ENCODE measurements at regions not wholly inside any gene's neighbourhood (a gene's known extent, or its start where the extent isn't known, plus 50 kb on each side); places are given as distances from the start of the nearest gene placed in this dataset.

- CTCF ChIA-PET = no interaction called here
Observed at GRCh38 chr14:66341239-66341638, 144.9 kb upstream of the CCDC196 start.

More at GRCh38 chr14:66341239-66341638, 144.9 kb upstream of the CCDC196 start:
- POLR2A ChIA-PET = no interaction called here
- Histone ChIP-seq H3K9me3 (no peaks in the 10 kb centered on the region), H3K27ac (ENCODE audit: low read depth in 2 of 2, low read length in 1 of 2) (no peak overlapping the region), H4K20me1 (ENCODE audit: insufficient read depth) (no peaks in the 10 kb centered on the region), H3K4me3 (ENCODE audit: low read depth in 2 of 2, low read length in 1 of 2) (no peak overlapping the region), H3K9me2 (no peaks in the 10 kb centered on the region), H3K36me3 (replicated peaks in 1 of 2; ENCODE audit: control insufficient read depth in 1 of 2, insufficient read depth in 2 of 2, low read length in 1 of 2) (no peaks in the 10 kb centered on the region), H2AFZ (ENCODE audit: low read depth) (no peak overlapping the region), H3K27me3 (ENCODE audit: insufficient read depth) (no peaks in the 10 kb centered on the region), H3K79me2 (ENCODE audit: insufficient read depth) (no peaks in the 10 kb centered on the region), H3K9ac (no peak overlapping the region), H3K4me1 (ENCODE audit: control insufficient read depth in 1 of 2, insufficient read depth in 2 of 2, low read depth in 1 of 2, low read length in 1 of 2) (no peaks in the 10 kb centered on the region), H3F3A (replicated peaks; ENCODE audit: insufficient read depth) (no peaks in the 10 kb centered on the region), H3K4me2 (no peak overlapping the region)
- DNase-seq = no peak
- TF ChIP-seq REST (IDR thresholded peaks at IDR 0.05; ENCODE audit: low read depth, low read length) (no peak), PBX3 (IDR thresholded peaks at IDR 0.05) (no peak), GATA2 (CRISPR knock-in tag; IDR thresholded peaks at IDR 0.05) (no peak), MEF2A (IDR thresholded peaks at IDR 0.05; ENCODE audit: borderline replicate concordance, low read depth) (no peak), SMC3 (IDR thresholded peaks at IDR 0.05; ENCODE audit: low read depth, low read length) (no peak), CTCF (IDR thresholded peaks at IDR 0.05) (no peak), YY1 (IDR thresholded peaks at IDR 0.05; ENCODE audit: low read depth) (no peak), MAX (IDR thresholded peaks at IDR 0.05; ENCODE audit: low read depth) (no peak), JUND (IDR thresholded peaks at IDR 0.05) (no peak), NFIC (IDR thresholded peaks at IDR 0.05; ENCODE audit: borderline replicate concordance) (no peak), RAD21 (IDR thresholded peaks at IDR 0.05; ENCODE audit: low read length) (no peak), ZBTB33 (IDR thresholded peaks at IDR 0.05; ENCODE audit: borderline replicate concordance, low read depth) (no peak)

Data from SK-N-SH (cell line).